H1 (cell line): ENCODE measurements at regions not wholly inside any gene's neighbourhood (a gene's known extent, or its start where the extent isn't known, plus 50 kb on each side); places are given as distances from the start of the nearest gene placed in this dataset.
"Not testable (repeated sequence)": the region's sequence is repeated elsewhere in the genome, so short reads cannot be mapped to it uniquely, and the experiment has no call there.

ENCODE experiments used
- CHD1 ChIP-seq: IDR thresholded peaks from 2 replicates; pipeline ENCODE4 v1.6.1; 2012; ENCODE audit warnings: low read depth, low read length, improper control_type of control experiment
- GTF2F1 ChIP-seq: IDR thresholded peaks from 2 replicates; pipeline ENCODE4 v1.6.1; 2012; ENCODE audit warnings: low read depth, low read length, improper control_type of control experiment, borderline replicate concordance
- MAFK ChIP-seq: IDR thresholded peaks from 2 replicates; pipeline ENCODE4 v1.6.1; 2012; ENCODE audit warnings: low read depth, mild to moderate bottlenecking, improper control_type of control experiment, low read length
- MAX ChIP-seq: IDR thresholded peaks from 2 replicates; pipeline ENCODE4 v1.6.1; 2012; ENCODE audit warnings: inconsistent platforms
- POLR2A ChIP-seq, 2 experiments: IDR thresholded peaks; 1 replicate in 1 of 2; 2 replicates in 1 of 2; pipeline ENCODE4 v1.6.1; 2011; ENCODE audit warnings: low read depth in 2 of 2, low read length in 2 of 2, mild to moderate bottlenecking in 2 of 2; ENCODE audit errors: control extremely low read depth in 1 of 2
- POLR2AphosphoS5 ChIP-seq: IDR thresholded peaks from 2 replicates; pipeline ENCODE4 v1.6.1; 2011; ENCODE audit warnings: low read depth, low read length
- RAD21 ChIP-seq, 2 experiments: IDR thresholded peaks in 1 of 2; conservative IDR thresholded peaks in 1 of 2; 2 replicates each; pipeline ENCODE4 v1.6.1; 2011; ENCODE audit warnings: low read depth in 2 of 2, low read length in 2 of 2, improper control_type of control experiment in 1 of 2, inconsistent platforms in 1 of 2, mild to moderate bottlenecking in 1 of 2, moderate library complexity in 1 of 2
- SRF ChIP-seq: IDR thresholded peaks from 2 replicates; pipeline ENCODE4 v1.6.1; 2011; ENCODE audit warnings: mild to moderate bottlenecking, low read depth, low read length, moderate library complexity
- SUZ12 ChIP-seq: fragments of 200-600 bp; sonication (generic); IDR thresholded peaks from 2 replicates; pipeline ENCODE4 v1.6.1; 2012; ENCODE audit warnings: mild to moderate bottlenecking, inconsistent platforms, low read length, moderate library complexity, mixed read lengths
- TF ChIP-seq, protein P1 (sequence below), 3 experiments: IDR thresholded peaks; 1 replicate in 2 of 3; 2 replicates in 1 of 3; pipeline versions ENCODE4 v1.5.1 to v1.6.1; 2011; ENCODE audit warnings: low read length in 3 of 3, mild to moderate bottlenecking in 3 of 3, inconsistent platforms in 2 of 3, low read depth in 1 of 3, moderate library complexity in 1 of 3; ENCODE audit not compliant: insufficient read depth in 1 of 3; ENCODE audit errors: control extremely low read depth in 1 of 3

DNA sequence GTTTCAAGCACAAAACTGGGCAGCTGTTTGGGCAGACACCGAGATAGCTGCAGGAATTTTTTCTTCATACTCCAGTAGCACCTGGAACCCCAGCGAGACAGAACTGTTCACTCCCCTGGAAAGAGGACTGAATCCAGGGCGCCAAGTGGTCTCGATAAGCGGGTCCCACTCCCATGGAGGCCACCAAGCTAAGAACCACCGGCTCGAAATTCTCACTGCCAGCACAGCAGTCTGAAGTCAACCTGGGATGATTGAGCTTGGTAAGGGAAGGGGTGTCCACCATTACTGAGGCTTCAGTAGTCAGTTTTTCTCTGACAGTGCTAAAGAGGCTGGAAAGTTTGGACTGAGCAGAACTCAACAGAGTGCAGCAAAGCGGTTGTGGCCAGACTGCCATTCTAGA, 590.8 kb upstream of the ZNF722 start:
- not testable (repeated sequence) for TF ChIP-seq RAD21 (IDR thresholded peaks at IDR 0.05 in 1 of 2, conservative IDR thresholded peaks at IDR 0.05 in 1 of 2; ENCODE audit: low read depth in 2 of 2, low read length in 2 of 2); POLR2A (IDR thresholded peaks at IDR 0.05; ENCODE audit: control extremely low read depth in 1 of 2, low read depth in 2 of 2, low read length in 2 of 2); CHD1; GTF2F1; MAFK; POLR2AphosphoS5; SUZ12; MAX; SRF
- TF ChIP-seq, protein P1, sequence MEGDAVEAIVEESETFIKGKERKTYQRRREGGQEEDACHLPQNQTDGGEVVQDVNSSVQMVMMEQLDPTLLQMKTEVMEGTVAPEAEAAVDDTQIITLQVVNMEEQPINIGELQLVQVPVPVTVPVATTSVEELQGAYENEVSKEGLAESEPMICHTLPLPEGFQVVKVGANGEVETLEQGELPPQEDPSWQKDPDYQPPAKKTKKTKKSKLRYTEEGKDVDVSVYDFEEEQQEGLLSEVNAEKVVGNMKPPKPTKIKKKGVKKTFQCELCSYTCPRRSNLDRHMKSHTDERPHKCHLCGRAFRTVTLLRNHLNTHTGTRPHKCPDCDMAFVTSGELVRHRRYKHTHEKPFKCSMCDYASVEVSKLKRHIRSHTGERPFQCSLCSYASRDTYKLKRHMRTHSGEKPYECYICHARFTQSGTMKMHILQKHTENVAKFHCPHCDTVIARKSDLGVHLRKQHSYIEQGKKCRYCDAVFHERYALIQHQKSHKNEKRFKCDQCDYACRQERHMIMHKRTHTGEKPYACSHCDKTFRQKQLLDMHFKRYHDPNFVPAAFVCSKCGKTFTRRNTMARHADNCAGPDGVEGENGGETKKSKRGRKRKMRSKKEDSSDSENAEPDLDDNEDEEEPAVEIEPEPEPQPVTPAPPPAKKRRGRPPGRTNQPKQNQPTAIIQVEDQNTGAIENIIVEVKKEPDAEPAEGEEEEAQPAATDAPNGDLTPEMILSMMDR (IDR thresholded peaks at IDR 0.05; ENCODE audit: control extremely low read depth in 1 of 3, insufficient read depth in 1 of 3, low read depth in 1 of 3, low read length in 3 of 3), result not testable (repeated sequence)
